Activated T-cell treated with anti-CD3 and anti-CD28 coated beads, Interleukin-2, amount 50 U/mL, for 4 hours (primary cell): ENCODE measurements at regions not wholly inside any gene's neighbourhood (a gene's known extent, or its start where the extent isn't known, plus 50 kb on each side); places are given as distances from the start of the nearest gene placed in this dataset.

ENCODE experiments used
- ATAC-seq, 2 donors: fragments of 200-7000 bp; cut with Tn5 transposase; one replicate each; pipeline ENCODE4 v1.10.0; 2021
- DNase-seq: peaks from one replicate; pipeline ENCODE4 v3.0.0-alpha.2; 2020
- H3K27me3 Mint-ChIP-seq: one replicate; pipeline ENCODE4 v1.8.0; 2021; ENCODE audit warnings: low read depth, mixed read lengths
- H3K36me3 Mint-ChIP-seq: one replicate; pipeline ENCODE4 v1.8.0; 2022; ENCODE audit warnings: mixed read lengths; ENCODE audit not compliant: insufficient read depth
- H3K4me1 Mint-ChIP-seq: one replicate; pipeline ENCODE4 v1.8.0; 2021; ENCODE audit warnings: low read depth, mixed read lengths
- H3K4me3 Mint-ChIP-seq: one replicate; pipeline ENCODE4 v1.8.0; 2021; ENCODE audit warnings: mild to moderate bottlenecking, moderate library complexity, mixed read lengths
- H3K9me3 Mint-ChIP-seq: one replicate; pipeline ENCODE4 v1.8.0; 2021; ENCODE audit warnings: mixed read lengths

- ATAC-seq (no peak), DNase-seq (no peak)
- Mint-ChIP-seq H3K27me3 (peaks cover 18% of the 10 kb centered on the region), H3K4me1 (peaks cover 3% of the 10 kb centered on the region), H3K4me3 (no peak overlapping the region), H3K36me3 (no peaks in the 10 kb centered on the region), H3K9me3 (no peaks in the 10 kb centered on the region)
Measured at GRCh38 chr3:159843840-159844730, 144.6 kb upstream of the IL12A start.

- DNase-seq (no peak), ATAC-seq (no peak)
- no peaks in the 10 kb centered on the region for H3K36me3 Mint-ChIP-seq
- H3K9me3 Mint-ChIP-seq, result no peaks in the 10 kb centered on the region
- H3K4me3 Mint-ChIP-seq, result no peak overlapping the region
- peaks cover 3% of the 10 kb centered on the region for H3K4me1 Mint-ChIP-seq
- H3K27me3 Mint-ChIP-seq, result peaks cover 18% of the 10 kb centered on the region
Measured at GRCh38 chr3:159844801-159845261, 143.8 kb upstream of the IL12A start.

GRCh38 chr3:159845737-159846136 lies 142.9 kb upstream of the IL12A start:
- Mint-ChIP-seq H3K27me3 (peaks cover 21% of the 10 kb centered on the region), H3K36me3 (no peaks in the 10 kb centered on the region), H3K9me3 (no peaks in the 10 kb centered on the region), H3K4me3 (no peak overlapping the region), H3K4me1 (no peaks in the 10 kb centered on the region)
- no peak for DNase-seq
- ATAC-seq, result no peak

GRCh38 chr3:159846255-159846654 lies 142.4 kb upstream of the IL12A start:
- no peak for ATAC-seq
- Mint-ChIP-seq H3K9me3 (no peaks in the 10 kb centered on the region), H3K4me3 (no peak overlapping the region), H3K4me1 (no peaks in the 10 kb centered on the region), H3K36me3 (no peaks in the 10 kb centered on the region), H3K27me3 (peaks cover 21% of the 10 kb centered on the region)
- no peak for DNase-seq

GRCh38 chr3:159848348-159849118 lies 140.1 kb upstream of the IL12A start:
- Mint-ChIP-seq H3K4me1 (no peaks in the 10 kb centered on the region), H3K36me3 (no peaks in the 10 kb centered on the region), H3K4me3 (no peak overlapping the region), H3K9me3 (no peaks in the 10 kb centered on the region), H3K27me3 (peaks cover 17% of the 10 kb centered on the region)
- DNase-seq, result no peak
- ATAC-seq, result no peak

- no peak for ATAC-seq
- no peak for DNase-seq
- Mint-ChIP-seq H3K4me1 (no peaks in the 10 kb centered on the region), H3K4me3 (no peak overlapping the region), H3K9me3 (no peaks in the 10 kb centered on the region), H3K27me3 (peaks cover 11% of the 10 kb centered on the region), H3K36me3 (no peaks in the 10 kb centered on the region)
Measured at GRCh38 chr3:159850481-159850880, 138.2 kb upstream of the IL12A start.

GRCh38 chr3:159852266-159852665 lies 136.4 kb upstream of the IL12A start:
- no peak for ATAC-seq
- no peaks in the 10 kb centered on the region for H3K4me1 Mint-ChIP-seq
- H3K4me3 Mint-ChIP-seq, result no peak overlapping the region
- H3K9me3 Mint-ChIP-seq, result no peaks in the 10 kb centered on the region
- peaks cover 18% of the 10 kb centered on the region for H3K27me3 Mint-ChIP-seq
- DNase-seq, result no peak
- H3K36me3 Mint-ChIP-seq, result no peaks in the 10 kb centered on the region

GRCh38 chr3:159852821-159853505 lies 135.7 kb upstream of the IL12A start:
- ATAC-seq, result no peak
- Mint-ChIP-seq H3K36me3 (no peaks in the 10 kb centered on the region), H3K4me1 (no peaks in the 10 kb centered on the region), H3K4me3 (no peak overlapping the region), H3K27me3 (peaks cover 17% of the 10 kb centered on the region), H3K9me3 (no peaks in the 10 kb centered on the region)
- DNase-seq, result no peak

GRCh38 chr3:159853506-159853864 lies 135.2 kb upstream of the IL12A start:
- DNase-seq, result no peak

GRCh38 chr3:159854500-159855124 lies 134.0 kb upstream of the IL12A start:
- H3K27me3 Mint-ChIP-seq, result peaks cover 16% of the 10 kb centered on the region
- no peaks in the 10 kb centered on the region for H3K36me3 Mint-ChIP-seq
- H3K4me1 Mint-ChIP-seq, result no peaks in the 10 kb centered on the region
- H3K4me3 Mint-ChIP-seq, result no peak overlapping the region
- ATAC-seq (no peak), DNase-seq (no peak)
- no peaks in the 10 kb centered on the region for H3K9me3 Mint-ChIP-seq

More at GRCh38 chr3:159853506-159853864, 135.2 kb upstream of the IL12A start:
- ATAC-seq, result no peak
- no peak overlapping the region for H3K4me3 Mint-ChIP-seq
- H3K4me1 Mint-ChIP-seq, result no peaks in the 10 kb centered on the region
- no peaks in the 10 kb centered on the region for H3K36me3 Mint-ChIP-seq
- no peaks in the 10 kb centered on the region for H3K9me3 Mint-ChIP-seq
- peaks cover 16% of the 10 kb centered on the region for H3K27me3 Mint-ChIP-seq

GRCh38 chr3:159855599-159856346 lies 132.9 kb upstream of the IL12A start:
- Mint-ChIP-seq H3K4me1 (no peaks in the 10 kb centered on the region), H3K4me3 (no peak overlapping the region), H3K9me3 (no peaks in the 10 kb centered on the region), H3K27me3 (peaks cover 15% of the 10 kb centered on the region), H3K36me3 (no peaks in the 10 kb centered on the region)
- DNase-seq, result no peak
- ATAC-seq, result no peak

- Mint-ChIP-seq H3K4me3 (no peak overlapping the region), H3K9me3 (no peaks in the 10 kb centered on the region), H3K4me1 (no peaks in the 10 kb centered on the region), H3K27me3 (peaks cover 15% of the 10 kb centered on the region), H3K36me3 (no peaks in the 10 kb centered on the region)
- no peak for ATAC-seq
- DNase-seq, result no peak
Measured at GRCh38 chr3:159856590-159857104, 132.0 kb upstream of the IL12A start.

- no peaks in the 10 kb centered on the region for H3K4me1 Mint-ChIP-seq
- H3K36me3 Mint-ChIP-seq, result no peaks in the 10 kb centered on the region
- no peaks in the 10 kb centered on the region for H3K9me3 Mint-ChIP-seq
Measured at GRCh38 chr3:159857840-159858239, 130.8 kb upstream of the IL12A start.

More at GRCh38 chr3:159857840-159858239, 130.8 kb upstream of the IL12A start:
- H3K27me3 Mint-ChIP-seq, result peaks cover 14% of the 10 kb centered on the region
- H3K4me3 Mint-ChIP-seq, result no peak overlapping the region
- ATAC-seq, result no peak
- DNase-seq, result no peak
